GM18505 (cell line): ENCODE measurements at regions not wholly inside any gene's neighbourhood (a gene's known extent, or its start where the extent isn't known, plus 50 kb on each side); places are given as distances from the start of the nearest gene placed in this dataset.

ENCODE experiments used
- ATAC-seq: cut with Tn5 transposase; IDR thresholded peaks from one replicate; pipeline ENCODE4 v1.9.1; 2021; ENCODE audit not compliant: unreplicated experiment
- POLR2A ChIP-seq: IDR thresholded peaks from 4 replicates; pipeline ENCODE4 v1.6.1; 2011; ENCODE audit warnings: borderline replicate concordance; ENCODE audit not compliant: insufficient read depth, insufficient read length; ENCODE audit errors: extremely low read depth

DNA sequence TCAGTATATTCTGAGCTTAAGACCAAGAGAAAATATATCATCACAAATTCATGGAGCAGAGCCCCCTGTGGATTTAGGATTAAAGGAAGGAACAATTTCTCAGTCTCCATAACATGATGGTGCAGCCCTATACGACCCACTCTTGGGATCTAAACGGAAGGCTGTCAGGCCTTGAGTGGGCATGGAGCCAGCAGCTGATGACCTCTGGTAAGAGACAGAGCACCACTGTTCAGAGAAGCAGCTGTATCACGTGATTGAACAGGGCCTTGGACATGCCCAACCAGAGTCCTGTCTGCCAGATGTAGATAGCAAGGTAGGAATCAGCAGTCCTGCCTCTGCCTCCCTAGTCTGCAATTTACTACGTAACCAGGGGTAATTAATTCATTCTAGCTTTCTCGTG is 259.4 kb upstream of the POU3F2 start:
- TF ChIP-seq POLR2A: no peak

DNA sequence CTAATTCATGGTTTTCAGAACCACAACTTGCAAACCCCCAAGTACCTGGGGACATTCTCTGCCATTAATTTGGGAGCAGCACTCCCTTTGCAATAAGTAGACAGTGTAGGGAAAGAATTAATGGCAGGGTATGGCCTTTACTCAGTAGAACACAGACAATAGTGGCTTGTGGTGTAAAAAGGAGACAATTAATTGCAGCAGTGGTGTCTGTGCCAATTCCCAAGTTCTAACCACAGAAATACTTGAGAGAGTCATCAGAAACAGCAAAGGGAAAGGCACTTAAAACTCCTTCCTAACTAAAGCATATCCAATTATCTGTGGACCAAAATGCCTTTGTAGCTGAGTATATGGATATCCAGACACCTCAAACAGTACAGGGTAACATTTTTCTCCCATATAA is 257.6 kb upstream of the POU3F2 start:
- TF ChIP-seq POLR2A: no peak

More for the DNA sequence above, 259.4 kb upstream of the POU3F2 start:
- no peak for ATAC-seq

GRCh38 chr6:98578016-98578415 is 256.4 kb upstream of the POU3F2 start:
- no peak for ATAC-seq
- no peak for TF ChIP-seq POLR2A

More for the DNA sequence above, 257.6 kb upstream of the POU3F2 start:
- no peak for ATAC-seq

- no peak for TF ChIP-seq POLR2A
- ATAC-seq: no peak
Measured at GRCh38 chr6:98579079-98579478, 255.3 kb upstream of the POU3F2 start.

DNA sequence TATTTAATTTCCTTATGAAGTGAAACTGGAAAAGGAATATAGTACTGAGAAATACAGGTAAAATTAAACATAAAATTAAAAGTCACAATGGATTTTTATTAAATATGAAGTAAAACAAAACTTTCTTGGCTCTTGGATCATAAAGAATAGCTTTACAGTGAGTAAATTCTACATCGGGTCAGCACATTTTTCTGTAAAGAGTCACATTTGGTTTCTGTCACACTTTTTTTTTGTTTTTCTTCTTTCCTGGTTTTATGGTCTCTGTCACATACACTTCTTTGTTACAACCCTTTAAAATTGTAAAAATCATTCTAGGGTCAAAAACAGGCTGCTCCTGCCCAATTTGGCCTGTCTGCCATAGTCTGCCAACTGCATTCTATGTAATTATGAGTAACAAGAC is 254.4 kb upstream of the POU3F2 start:
- no peak for TF ChIP-seq POLR2A
- no peak for ATAC-seq

- TF ChIP-seq POLR2A: no peak
- no peak for ATAC-seq
Measured at GRCh38 chr6:98581705-98582104, 252.7 kb upstream of the POU3F2 start.

GRCh38 chr6:98583506-98583905 is 250.9 kb upstream of the POU3F2 start:
- no peak for ATAC-seq
- no peak for TF ChIP-seq POLR2A

DNA sequence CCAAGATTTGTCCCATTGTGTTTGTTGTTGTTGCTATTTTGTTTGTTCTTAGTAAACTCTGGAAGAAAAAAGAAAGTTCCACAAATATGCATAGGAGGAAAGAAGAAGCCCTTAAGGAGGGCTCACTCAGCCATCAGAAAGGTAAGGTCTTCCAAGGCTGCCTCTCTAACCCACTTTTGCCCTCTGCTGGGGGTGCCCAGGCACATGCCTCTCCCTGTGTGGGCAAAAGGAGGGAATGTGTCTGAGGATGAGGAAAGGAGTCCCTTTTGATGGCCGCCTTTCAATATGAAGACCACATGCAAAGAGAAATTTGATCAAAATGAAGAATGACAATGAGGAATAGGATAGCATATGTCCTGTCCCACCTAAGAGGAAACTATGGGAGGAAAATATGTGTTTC is 248.2 kb upstream of the POU3F2 start:
- ATAC-seq: no peak
- no peak for TF ChIP-seq POLR2A

GRCh38 chr6:98587555-98587954 is 246.8 kb upstream of the POU3F2 start:
- no peak for ATAC-seq
- no peak for TF ChIP-seq POLR2A

DNA sequence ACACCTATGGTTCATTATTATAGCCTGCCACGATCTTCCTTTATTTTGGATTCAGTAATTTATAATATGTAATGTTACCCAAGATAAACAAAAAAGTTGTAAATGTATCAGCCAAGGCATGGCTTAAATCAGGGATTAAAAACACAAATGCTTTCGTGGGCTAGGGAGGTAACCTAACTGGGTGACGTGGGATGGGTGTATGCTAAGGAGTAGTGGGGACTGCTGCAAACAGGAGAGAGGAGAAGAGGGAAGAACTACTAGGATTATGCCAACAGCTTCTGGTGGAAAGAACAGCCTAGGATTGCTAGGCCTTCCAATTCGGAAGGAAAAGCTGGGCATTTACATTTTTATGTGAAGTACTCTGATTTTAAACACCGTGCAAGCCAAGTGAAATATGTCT is 244.8 kb upstream of the POU3F2 start:
- no peak for TF ChIP-seq POLR2A
- ATAC-seq: no peak

- no peak for ATAC-seq
- TF ChIP-seq POLR2A: no peak
Measured at GRCh38 chr6:98590136-98590681, 244.2 kb upstream of the POU3F2 start.

DNA sequence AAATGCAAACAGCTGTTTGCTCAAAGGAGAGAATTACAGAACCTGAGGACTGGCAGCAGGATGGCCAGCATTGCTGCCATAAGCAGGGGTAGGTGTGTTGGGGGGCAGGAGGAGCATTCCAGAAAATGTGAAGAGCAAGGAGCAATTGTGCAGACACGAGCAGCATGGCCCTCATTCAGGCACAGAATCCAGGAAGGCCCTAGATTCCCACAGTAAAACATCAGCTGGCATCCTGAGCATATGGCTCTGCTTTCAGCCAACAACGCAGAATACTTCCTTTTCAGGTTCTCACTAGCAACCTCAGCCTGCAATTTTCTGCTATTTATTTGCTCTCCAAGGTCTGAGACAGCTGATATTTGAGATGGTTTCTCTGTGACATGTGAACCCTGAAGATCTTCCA is 243.4 kb upstream of the POU3F2 start:
- ATAC-seq: no peak
- no peak for TF ChIP-seq POLR2A

- no peak for ATAC-seq
- TF ChIP-seq POLR2A: no peak
Measured at GRCh38 chr6:98593676-98594075, 240.7 kb upstream of the POU3F2 start.

GRCh38 chr6:98601716-98602115 is 232.7 kb upstream of the POU3F2 start:
- no peak for TF ChIP-seq POLR2A

GRCh38 chr6:98605705-98606104 is 228.7 kb upstream of the POU3F2 start:
- no peak for TF ChIP-seq POLR2A
- no peak for ATAC-seq

More at GRCh38 chr6:98601716-98602115, 232.7 kb upstream of the POU3F2 start:
- ATAC-seq: no peak
